Ovary (tissue), 3 donors: ENCODE measurements at regions not wholly inside any gene's neighbourhood (a gene's known extent, or its start where the extent isn't known, plus 50 kb on each side); places are given as distances from the start of the nearest gene placed in this dataset.

Source experiments
- CTCF ChIP-seq, 3 donors: fragments of 450-650 bp in 2 of 3; fragments of 200-600 bp in 1 of 3; IDR thresholded peaks; one replicate each; pipeline versions ENCODE4 v1.5.1 to v1.8.0; 2016 to 2022; ENCODE audit warnings: antibody characterized with exemption in 3 of 3, mild to moderate bottlenecking in 1 of 3
- EP300 ChIP-seq: sonication (generic); formaldehyde crosslinking; IDR thresholded peaks from one replicate; pipeline ENCODE4 v1.6.1; 2017; ENCODE audit warnings: antibody characterized with exemption
- POLR2A ChIP-seq: fragments of 450-650 bp; IDR thresholded peaks from one replicate; pipeline ENCODE4 v1.6.1; 2017; ENCODE audit warnings: antibody characterized with exemption, mild to moderate bottlenecking, moderate library complexity
- donor health status: DM: no; HTN: no; CAD: no.

- TF ChIP-seq POLR2A (no peak), CTCF (IDR thresholded peaks at IDR 0.05) (no peak), EP300 (no peak)
Measured at GRCh38 chr12:42857106-42857505, 267.6 kb upstream of the PRICKLE1 start.
